Thoracic aorta (tissue), 2 donors: ENCODE measurements at regions not wholly inside any gene's neighbourhood (a gene's known extent, or its start where the extent isn't known, plus 50 kb on each side); places are given as distances from the start of the nearest gene placed in this dataset.
"Not testable (repeated sequence)": the region's sequence is repeated elsewhere in the genome, so short reads cannot be mapped to it uniquely, and the experiment has no call there.

Experiments
- ATAC-seq: fragments of 150-250 bp; one replicate; pipeline ENCODE4 v1.8.0; 2017; ENCODE audit warnings: low read depth; ENCODE audit not compliant: insufficient number of reproducible peaks, low FRiP score
- DNase-seq: peaks from one replicate; pipeline ENCODE4 v3.0.0-alpha.2; 2020; ENCODE audit warnings: low spot score
- H3K27ac ChIP-seq, 2 donors: fragments of 200-600 bp; sonication (generic); 1 replicate in 1 of 2; 2 replicates in 1 of 2; pipeline ENCODE4 v1.5.1; 2016; ENCODE audit warnings: mild to moderate bottlenecking in 2 of 2, moderate library complexity in 2 of 2
- H3K27me3 ChIP-seq: fragments of 200-600 bp; sonication (generic); replicated peaks from 2 replicates; pipeline ENCODE4 v1.6.0; 2016; ENCODE audit warnings: mild to moderate bottlenecking; ENCODE audit not compliant: insufficient read depth
- H3K36me3 ChIP-seq: fragments of 200-600 bp; sonication (generic); one replicate; pipeline ENCODE4 v1.5.1; 2016
- H3K4me1 ChIP-seq, 2 donors: fragments of 200-600 bp; sonication (generic); 1 replicate in 1 of 2; 2 replicates in 1 of 2; pipeline versions ENCODE4 v1.5.1 to v1.6.0; 2016; ENCODE audit warnings: low read depth in 2 of 2, mild to moderate bottlenecking in 1 of 2; ENCODE audit not compliant: control insufficient read depth in 1 of 2
- H3K4me3 ChIP-seq: fragments of 200-600 bp; sonication (generic); 2 replicates; pipeline ENCODE4 v1.5.1; 2016; ENCODE audit warnings: mild to moderate bottlenecking
- H3K9me3 ChIP-seq: fragments of 200-600 bp; sonication (generic); 2 replicates; pipeline ENCODE4 v1.5.1; 2016
- TF ChIP-seq, protein P1 (sequence below): fragments of 200-600 bp; sonication (generic); IDR thresholded peaks from one replicate; pipeline ENCODE4 v1.5.1; 2019; ENCODE audit warnings: antibody characterized with exemption

DNA sequence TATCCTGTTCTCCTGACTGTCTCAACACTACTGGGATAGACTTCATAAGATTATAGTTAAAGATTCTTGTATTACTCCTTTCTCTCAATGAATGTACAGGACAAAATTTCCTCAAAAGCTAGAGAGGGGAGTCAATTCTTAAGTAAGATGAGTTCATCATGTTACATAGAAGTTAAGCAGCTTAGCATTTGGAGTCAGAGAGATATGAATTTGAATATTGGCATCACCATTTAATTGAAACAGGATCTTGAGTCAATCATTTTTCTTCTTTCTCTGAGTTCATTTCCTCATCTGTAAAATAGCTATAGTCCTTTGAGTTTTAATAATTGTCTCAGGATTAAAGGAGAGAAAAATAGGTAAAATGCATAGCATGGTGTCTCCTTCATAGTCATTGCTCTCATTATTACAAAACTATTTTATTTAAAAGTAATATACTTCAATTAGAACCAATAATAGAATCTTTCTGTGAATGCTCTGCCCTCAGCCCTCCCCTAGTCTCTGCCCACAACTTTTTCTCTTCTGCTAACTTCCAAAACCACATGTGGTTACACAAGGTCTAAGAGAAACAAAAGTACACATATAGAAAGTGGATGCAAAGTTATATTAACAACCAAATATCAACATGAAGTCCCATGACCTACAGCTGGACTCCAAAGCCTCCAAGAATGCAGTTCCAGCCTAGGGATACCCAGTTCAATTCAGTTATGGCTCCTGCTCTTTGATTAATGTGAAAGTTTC, 265.6 kb downstream of the TLE1 start:
- ATAC-seq (no peak), DNase-seq (no peak)
- H3K27ac ChIP-seq = no peak overlapping the region
- H3K9me3 ChIP-seq = peaks cover 14% of the 10 kb centered on the region
- H3K27me3 ChIP-seq = no peaks in the 10 kb centered on the region
- H3K36me3 ChIP-seq = no peaks in the 10 kb centered on the region
- no peak overlapping the region for H3K4me3 ChIP-seq
- peaks cover 0 to 3% of the 10 kb centered on the region in 2 donors for H3K4me1 ChIP-seq
- TF ChIP-seq, protein P1, sequence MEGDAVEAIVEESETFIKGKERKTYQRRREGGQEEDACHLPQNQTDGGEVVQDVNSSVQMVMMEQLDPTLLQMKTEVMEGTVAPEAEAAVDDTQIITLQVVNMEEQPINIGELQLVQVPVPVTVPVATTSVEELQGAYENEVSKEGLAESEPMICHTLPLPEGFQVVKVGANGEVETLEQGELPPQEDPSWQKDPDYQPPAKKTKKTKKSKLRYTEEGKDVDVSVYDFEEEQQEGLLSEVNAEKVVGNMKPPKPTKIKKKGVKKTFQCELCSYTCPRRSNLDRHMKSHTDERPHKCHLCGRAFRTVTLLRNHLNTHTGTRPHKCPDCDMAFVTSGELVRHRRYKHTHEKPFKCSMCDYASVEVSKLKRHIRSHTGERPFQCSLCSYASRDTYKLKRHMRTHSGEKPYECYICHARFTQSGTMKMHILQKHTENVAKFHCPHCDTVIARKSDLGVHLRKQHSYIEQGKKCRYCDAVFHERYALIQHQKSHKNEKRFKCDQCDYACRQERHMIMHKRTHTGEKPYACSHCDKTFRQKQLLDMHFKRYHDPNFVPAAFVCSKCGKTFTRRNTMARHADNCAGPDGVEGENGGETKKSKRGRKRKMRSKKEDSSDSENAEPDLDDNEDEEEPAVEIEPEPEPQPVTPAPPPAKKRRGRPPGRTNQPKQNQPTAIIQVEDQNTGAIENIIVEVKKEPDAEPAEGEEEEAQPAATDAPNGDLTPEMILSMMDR = no peak

DNA sequence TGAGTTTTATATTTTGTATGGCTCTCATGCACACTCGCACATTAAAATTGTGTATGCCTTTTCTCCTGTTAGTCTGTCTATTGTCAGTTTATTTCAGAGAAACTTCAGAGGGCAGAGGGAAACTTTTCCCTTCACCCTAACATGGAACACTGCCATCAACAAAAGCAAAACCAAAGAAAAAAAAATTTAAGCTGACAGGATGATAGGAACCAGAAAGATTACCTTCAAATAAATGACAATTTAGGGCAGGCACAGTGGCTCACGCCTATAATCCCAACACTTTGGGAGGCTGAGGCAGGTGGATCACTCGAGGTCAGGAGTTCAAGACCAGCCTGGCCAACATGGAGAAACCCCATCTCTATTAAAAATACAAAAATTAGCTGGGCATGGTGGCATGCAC, 268.3 kb downstream of the TLE1 start:
- not testable (repeated sequence) for H3K9me3 ChIP-seq, H3K36me3 ChIP-seq, H3K27me3 ChIP-seq, H3K27ac ChIP-seq, H3K4me3 ChIP-seq, DNase-seq, ATAC-seq
- H3K4me1 ChIP-seq = peaks cover 9 to 20% of the 10 kb centered on the region in 2 donors

DNA sequence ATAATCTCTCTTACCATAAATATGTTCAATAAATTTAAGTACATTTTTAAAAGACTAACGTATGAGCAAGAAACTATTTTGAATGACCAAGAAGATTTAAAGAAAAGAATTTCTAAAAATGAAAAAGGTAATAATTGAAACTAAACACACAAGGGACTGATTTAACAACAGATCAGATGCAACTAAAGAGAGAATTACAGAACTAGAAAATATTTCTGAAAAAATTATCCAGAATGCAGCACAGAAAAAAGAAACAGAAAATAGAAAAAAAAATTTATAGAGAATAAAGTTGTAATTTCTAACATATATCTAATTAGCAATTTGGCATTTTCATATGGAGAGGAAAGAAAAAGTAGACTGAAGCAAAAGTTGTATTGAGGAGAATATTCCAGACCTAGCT, 269.3 kb downstream of the TLE1 start:
- TF ChIP-seq, protein P1 = no peak
- DNase-seq (no peak), ATAC-seq (no peak)
- H3K4me1 ChIP-seq = peaks cover 9 to 25% of the 10 kb centered on the region in 2 donors
- no peaks in the 10 kb centered on the region for H3K9me3 ChIP-seq
- H3K27me3 ChIP-seq = no peaks in the 10 kb centered on the region
- H3K4me3 ChIP-seq = no peak overlapping the region
- H3K36me3 ChIP-seq = no peaks in the 10 kb centered on the region
- H3K27ac ChIP-seq = no peak overlapping the region

DNA sequence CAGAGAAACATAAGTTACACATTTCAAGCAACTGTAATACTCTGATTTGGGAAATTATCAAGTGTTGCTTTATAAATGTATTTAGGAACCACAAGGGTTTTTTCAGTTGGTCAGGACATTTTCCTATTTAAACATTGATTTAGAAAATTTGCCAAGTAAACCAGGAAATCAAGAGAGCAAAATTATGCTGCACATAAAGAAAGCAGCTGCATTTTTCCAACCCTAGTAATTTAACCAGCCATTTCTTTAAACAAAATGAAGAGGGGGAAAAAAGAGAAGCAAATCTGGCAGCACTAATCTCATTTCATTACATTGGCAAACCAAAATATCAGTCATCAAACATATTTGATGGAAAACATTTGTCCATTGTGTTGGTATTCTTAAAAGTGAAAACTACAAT, 271.4 kb downstream of the TLE1 start:
- no peaks in the 10 kb centered on the region for H3K27me3 ChIP-seq
- H3K9me3 ChIP-seq = no peaks in the 10 kb centered on the region
- DNase-seq = no peak
- TF ChIP-seq, protein P1 = no peak
- ATAC-seq = no peak
- no peaks in the 10 kb centered on the region for H3K36me3 ChIP-seq
- peaks cover 6 to 25% of the 10 kb centered on the region in 2 donors for H3K4me1 ChIP-seq
- no peak overlapping the region for H3K27ac ChIP-seq
- H3K4me3 ChIP-seq = no peak overlapping the region

DNA sequence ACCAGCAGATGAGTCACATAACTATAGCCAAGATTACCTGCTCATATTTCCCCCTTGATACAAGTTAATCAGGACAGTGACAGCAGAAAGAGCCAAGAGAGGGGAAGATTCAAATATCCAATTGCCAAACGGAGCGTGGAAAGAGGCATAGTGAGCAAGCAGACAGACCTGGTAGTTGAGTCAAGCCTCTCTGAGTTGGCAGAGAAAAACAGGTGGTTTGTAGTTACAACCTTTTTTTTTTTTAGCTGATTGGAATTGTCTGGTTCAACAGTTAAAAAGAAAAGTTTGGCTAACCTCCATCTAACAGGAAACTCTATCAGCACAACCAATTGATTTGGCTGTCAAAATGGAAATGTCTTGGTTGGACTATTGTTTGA, 272.1 kb downstream of the TLE1 start:
- TF ChIP-seq, protein P1 = no peak
- no peak for ATAC-seq
- Histone ChIP-seq H3K9me3 (no peaks in the 10 kb centered on the region), H3K27ac (peak overlapping the region; percentile 17 to 41), H3K4me1 (peaks cover 6 to 25% of the 10 kb centered on the region in 2 donors), H3K27me3 (no peaks in the 10 kb centered on the region), H3K4me3 (no peak overlapping the region), H3K36me3 (no peaks in the 10 kb centered on the region)
- no peak for DNase-seq
